OCI-LY1 (cell line): ENCODE measurements at regions not wholly inside any gene's neighbourhood (a gene's known extent, or its start where the extent isn't known, plus 50 kb on each side); places are given as distances from the start of the nearest gene placed in this dataset.

ENCODE experiments used
- H2AFZ ChIP-seq: fragments of 200-600 bp; sonication (generic), shearing (Covaris generic); 2 replicates; pipeline ENCODE4 v1.6.0; 2014; ENCODE audit warnings: antibody characterized with exemption, mild to moderate bottlenecking, low read length
- H3F3A ChIP-seq: fragments of 200-600 bp; sonication (generic), shearing (Covaris generic); 2 replicates; pipeline ENCODE4 v1.6.0; 2014; ENCODE audit warnings: mild to moderate bottlenecking, antibody characterized with exemption, low read length, moderate library complexity; ENCODE audit not compliant: insufficient read depth
- H3K27ac ChIP-seq: fragments of 200-600 bp; sonication (generic); 2 replicates; pipeline ENCODE4 v1.5.1; 2014; ENCODE audit warnings: low read length, mixed run types, mild to moderate bottlenecking, low read depth; ENCODE audit not compliant: poor library complexity, severe bottlenecking
- H3K27me3 ChIP-seq: fragments of 200-600 bp; sonication (generic); 2 replicates; pipeline ENCODE4 v1.6.0; 2014; ENCODE audit warnings: antibody characterized with exemption, mild to moderate bottlenecking, low read length, moderate library complexity; ENCODE audit not compliant: insufficient read depth
- H3K36me3 ChIP-seq: fragments of 200-600 bp; sonication (generic); 2 replicates; pipeline ENCODE4 v1.6.1; 2014; ENCODE audit warnings: mild to moderate bottlenecking, antibody characterized with exemption, low read length, moderate library complexity, mixed read lengths; ENCODE audit not compliant: insufficient read depth
- H3K4me1 ChIP-seq: fragments of 200-600 bp; sonication (generic); 2 replicates; pipeline ENCODE4 v1.5.1; 2014; ENCODE audit warnings: mild to moderate bottlenecking, low read length, moderate library complexity; ENCODE audit not compliant: insufficient read depth, severe bottlenecking
- H3K4me2 ChIP-seq: fragments of 200-600 bp; sonication (generic), shearing (Covaris generic); 2 replicates; pipeline ENCODE4 v1.6.1; 2014; ENCODE audit warnings: low read length
- H3K4me3 ChIP-seq: fragments of 200-600 bp; sonication (generic); 2 replicates; pipeline ENCODE4 v1.5.1; 2014; ENCODE audit warnings: low read length, low read depth, mild to moderate bottlenecking, mixed read lengths; ENCODE audit not compliant: poor library complexity, severe bottlenecking
- H3K79me2 ChIP-seq: fragments of 200-600 bp; shearing (Covaris generic); 2 replicates; pipeline ENCODE4 v1.6.1; 2016; ENCODE audit warnings: mixed run types, low read length, mixed read lengths; ENCODE audit not compliant: insufficient read depth
- H3K9ac ChIP-seq: fragments of 200-600 bp; sonication (generic), shearing (Covaris generic); 2 replicates; pipeline ENCODE4 v1.6.1; 2014; ENCODE audit warnings: mild to moderate bottlenecking, low read length, mixed read lengths
- H3K9me2 ChIP-seq: fragments of 200-600 bp; sonication (generic), shearing (Covaris generic); 2 replicates; pipeline ENCODE4 v1.6.1; 2014; ENCODE audit warnings: low read depth, mild to moderate bottlenecking, low read length, mixed read lengths
- H3K9me3 ChIP-seq: fragments of 200-600 bp; shearing (Covaris generic); 2 replicates; pipeline ENCODE4 v1.6.1; 2014; ENCODE audit warnings: low read length, mixed read lengths
- H4K20me1 ChIP-seq: fragments of 200-600 bp; sonication (generic), shearing (Covaris generic); 2 replicates; pipeline ENCODE4 v1.6.0; 2016; ENCODE audit warnings: mild to moderate bottlenecking, low read length; ENCODE audit not compliant: insufficient read depth
- CTCF ChIP-seq: fragments of 200-600 bp; sonication (generic), shearing (Covaris generic); IDR thresholded peaks from 2 replicates; pipeline ENCODE4 v1.5.1; 2017; ENCODE audit warnings: mild to moderate bottlenecking, antibody characterized with exemption, low read length, moderate library complexity, mixed read lengths
- EZH2 ChIP-seq: fragments of 200-600 bp; sonication (generic), shearing (Covaris generic); IDR thresholded peaks from 2 replicates; pipeline ENCODE4 v1.8.0; 2017; ENCODE audit warnings: borderline replicate concordance, mixed run types, mild to moderate bottlenecking, antibody characterized with exemption, low read length, moderate library complexity, mixed read lengths

DNA sequence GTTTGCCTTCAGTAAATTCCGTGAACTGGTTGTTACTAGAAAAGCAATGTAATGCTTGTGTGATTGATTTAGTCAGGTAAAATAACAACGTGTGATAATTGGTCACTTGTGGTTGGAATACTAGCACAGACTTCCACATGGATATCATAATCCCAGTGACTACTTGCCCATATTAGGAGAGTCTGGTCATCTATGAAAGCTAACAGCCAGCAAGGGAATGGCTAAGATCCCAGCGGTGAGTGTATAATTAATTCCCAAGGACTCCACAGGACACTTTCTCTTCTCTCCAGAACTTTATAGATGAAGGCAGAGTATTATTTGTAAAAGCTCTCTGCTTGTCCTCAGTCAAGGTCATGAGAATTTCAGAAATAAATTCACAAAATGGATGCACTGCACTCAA is 662.6 kb upstream of the TEX47 start:
- H2AFZ ChIP-seq = no peak overlapping the region
- H3K79me2 ChIP-seq = no peaks in the 10 kb centered on the region
- H3K36me3 ChIP-seq = no peaks in the 10 kb centered on the region
- H3K9me3 ChIP-seq = no peaks in the 10 kb centered on the region
- no peaks in the 10 kb centered on the region for H3K9me2 ChIP-seq
- no peaks in the 10 kb centered on the region for H4K20me1 ChIP-seq
- TF ChIP-seq CTCF = no peak
- TF ChIP-seq EZH2 = no peak
- no peaks in the 10 kb centered on the region for H3K27me3 ChIP-seq
- no peak overlapping the region for H3K9ac ChIP-seq
- H3F3A ChIP-seq = no peaks in the 10 kb centered on the region
- H3K4me2 ChIP-seq = no peak overlapping the region
- H3K4me1 ChIP-seq = no peaks in the 10 kb centered on the region
- no peak overlapping the region for H3K27ac ChIP-seq
- H3K4me3 ChIP-seq = no peak overlapping the region

DNA sequence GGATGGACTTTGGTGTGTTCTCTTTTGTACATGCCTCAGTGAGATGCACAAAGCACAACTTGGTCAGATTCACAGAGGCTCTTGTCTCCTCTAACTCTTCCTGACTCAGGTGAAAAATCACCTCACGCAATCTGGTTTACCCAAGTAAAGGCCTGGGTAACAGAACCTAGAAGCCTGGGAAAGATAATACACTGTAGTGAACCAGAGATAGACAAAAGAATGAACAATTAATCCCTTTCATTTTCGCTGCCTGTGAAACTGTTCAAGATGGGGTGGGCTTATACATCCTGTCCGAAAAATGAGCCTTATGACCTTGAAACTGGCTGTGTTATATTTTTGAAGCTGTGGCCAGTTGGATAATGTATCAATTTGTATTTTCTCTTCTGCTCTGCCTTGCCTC is 678.9 kb upstream of the TEX47 start:
- H3K4me2 ChIP-seq = no peak overlapping the region
- H3K36me3 ChIP-seq = no peaks in the 10 kb centered on the region
- H3K4me1 ChIP-seq = no peaks in the 10 kb centered on the region
- H3K27me3 ChIP-seq = no peaks in the 10 kb centered on the region
- H3K79me2 ChIP-seq = no peaks in the 10 kb centered on the region
- H3K9me2 ChIP-seq = no peaks in the 10 kb centered on the region; the same call in 1 of the 2 replicates
- no peaks in the 10 kb centered on the region for H4K20me1 ChIP-seq
- H3F3A ChIP-seq = no peaks in the 10 kb centered on the region
- TF ChIP-seq EZH2 (no peak), CTCF (no peak)
- no peak overlapping the region for H3K4me3 ChIP-seq
- no peak overlapping the region for H2AFZ ChIP-seq
- no peak overlapping the region for H3K27ac ChIP-seq
- no peaks in the 10 kb centered on the region for H3K9me3 ChIP-seq
- no peak overlapping the region for H3K9ac ChIP-seq

DNA sequence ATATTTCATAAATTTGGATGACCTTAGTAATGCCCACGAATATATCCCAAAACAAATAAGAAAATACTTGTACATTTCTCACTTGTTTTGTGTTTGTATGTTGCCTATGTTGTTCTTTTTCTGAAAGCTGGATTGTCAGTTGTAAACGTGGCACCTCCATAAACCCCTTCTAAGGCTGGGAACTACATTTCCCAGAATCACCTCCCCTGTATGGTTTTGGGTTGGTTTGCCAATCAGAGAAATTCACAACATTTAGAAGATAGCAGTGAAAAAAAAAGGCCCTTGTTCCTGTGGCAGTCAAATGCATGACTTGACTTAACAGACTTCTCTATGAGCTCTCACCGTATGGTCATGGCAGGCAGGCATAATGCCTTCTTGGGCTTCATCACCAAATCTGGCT is 676.3 kb upstream of the STEAP1 start:
- no peaks in the 10 kb centered on the region for H3K9me3 ChIP-seq
- TF ChIP-seq CTCF (no peak), EZH2 (no peak)
- no peaks in the 10 kb centered on the region for H3K36me3 ChIP-seq
- no peaks in the 10 kb centered on the region for H3K9me2 ChIP-seq
- no peaks in the 10 kb centered on the region for H3K4me1 ChIP-seq
- H3K27ac ChIP-seq = no peak overlapping the region
- no peak overlapping the region for H3K4me2 ChIP-seq
- H3K79me2 ChIP-seq = no peaks in the 10 kb centered on the region
- no peak overlapping the region for H3K4me3 ChIP-seq
- no peak overlapping the region for H2AFZ ChIP-seq
- no peaks in the 10 kb centered on the region for H3K27me3 ChIP-seq
- no peaks in the 10 kb centered on the region for H4K20me1 ChIP-seq
- no peaks in the 10 kb centered on the region for H3F3A ChIP-seq
- no peak overlapping the region for H3K9ac ChIP-seq
